Endothelial cell of umbilical vein (primary cell): ENCODE measurements at regions not wholly inside any gene's neighbourhood (a gene's known extent, or its start where the extent isn't known, plus 50 kb on each side); places are given as distances from the start of the nearest gene placed in this dataset.

Experiments
- BruUV-seq: library from RNA; stranded (reverse); fragments of 400-500 nt; replicated peaks from 2 replicates; lab custom pipeline; 2021; lab: Mats Ljungman, UMichigan
- CTCF ChIA-PET: fragments of 300-600, 350-600 bp; sonication (Branson Sonifier 250); formaldehyde crosslinking; loops from one replicate; lab custom pipeline; 2021; ENCODE audit warnings: antibody characterized with exemption, inconsistent platforms; lab: Charles Lee
- POLR2A ChIA-PET: fragments of 300-600, 350-600 bp; sonication (Branson Sonifier 250); formaldehyde crosslinking; loops from one replicate; lab custom pipeline; 2021; ENCODE audit warnings: antibody characterized with exemption, inconsistent platforms; lab: Charles Lee
- DNase-seq: peaks from one replicate; pipeline ENCODE4 v3.0.0-alpha.2; 2011; ENCODE audit warnings: low read depth, low spot score
- FAIRE-seq: peaks from 2 replicates; lab custom pipeline; 2011; peaks lifted over from hg19 to GRCh38; lab: Jason Lieb, UNC
- H2AFZ ChIP-seq: 2 replicates; pipeline ENCODE4 v1.6.0; 2012; ENCODE audit warnings: low read depth, low read length, control low read depth, inconsistent platforms
- H3K27ac ChIP-seq: 2 replicates; pipeline ENCODE4 v1.5.1; 2011; ENCODE audit warnings: low read depth, mild to moderate bottlenecking, control low read depth, low read length, moderate library complexity; ENCODE audit not compliant: insufficient read depth
- H3K27me3 ChIP-seq, 2 experiments: 2 replicates each; pipeline versions ENCODE4 v1.6.0 to v1.6.1; 2011; ENCODE audit warnings: low read length in 2 of 2, mixed read lengths in 1 of 2; ENCODE audit not compliant: control insufficient read depth in 2 of 2, insufficient read depth in 2 of 2
- H3K36me3 ChIP-seq, 2 experiments: 2 replicates in 1 of 2; 3 replicates in 1 of 2; pipeline ENCODE4 v1.5.1; 2011; ENCODE audit warnings: low read length in 2 of 2, mild to moderate bottlenecking in 1 of 2, moderate library complexity in 1 of 2; ENCODE audit not compliant: control insufficient read depth in 2 of 2, insufficient read depth in 2 of 2; ENCODE audit errors: extremely low read depth in 1 of 2
- H3K4me1 ChIP-seq: 3 replicates; pipeline ENCODE4 v1.5.1; 2011; ENCODE audit warnings: mild to moderate bottlenecking, low read length; ENCODE audit not compliant: control insufficient read depth, insufficient read depth; ENCODE audit errors: extremely low read depth
- H3K4me2 ChIP-seq: 2 replicates; pipeline ENCODE4 v1.6.1; 2011; ENCODE audit warnings: low read length, control low read depth, mixed read lengths; ENCODE audit not compliant: insufficient read depth
- H3K4me3 ChIP-seq, 3 experiments: fragments of 200-600 bp in 1 of 3; sonication (generic), shearing (Covaris generic) in 1 of 3; replicated peaks in 1 of 3; 2 replicates each; pipeline ENCODE4 v1.5.1; 2011 to 2016; ENCODE audit warnings: control low read depth in 3 of 3, low read length in 3 of 3, mild to moderate bottlenecking in 2 of 3, inconsistent platforms in 1 of 3, low read depth in 1 of 3, moderate library complexity in 1 of 3; ENCODE audit not compliant: insufficient read depth in 1 of 3
- H3K79me2 ChIP-seq: 2 replicates; pipeline ENCODE4 v1.6.0; 2012; ENCODE audit warnings: low read length, inconsistent platforms; ENCODE audit not compliant: control insufficient read depth, insufficient read depth
- H3K9ac ChIP-seq: replicated peaks from 2 replicates; pipeline ENCODE3; 2011; ENCODE audit warnings: low read length, control low read depth; ENCODE audit not compliant: insufficient read depth; ENCODE audit errors: extremely low read depth
- H3K9me1 ChIP-seq: replicated peaks from 3 replicates; pipeline ENCODE4 v1.6.0; 2011; ENCODE audit warnings: mild to moderate bottlenecking, low read length; ENCODE audit not compliant: control insufficient read depth, insufficient read depth; ENCODE audit errors: extremely low read depth
- H3K9me3 ChIP-seq: replicated peaks from 2 replicates; pipeline ENCODE4 v1.5.1; 2012; ENCODE audit warnings: low read length, inconsistent platforms; ENCODE audit not compliant: control insufficient read depth, insufficient read depth
- H4K20me1 ChIP-seq: replicated peaks from 2 replicates; pipeline ENCODE3; 2011; ENCODE audit warnings: mild to moderate bottlenecking, low read length; ENCODE audit not compliant: control insufficient read depth, insufficient read depth; ENCODE audit errors: extremely low read depth
- CTCF ChIP-seq, 2 donors: IDR thresholded peaks; 1 replicate in 1 of 2; 2 replicates in 1 of 2; pipeline ENCODE4 v1.5.1; 2011; ENCODE audit warnings: low read length in 2 of 2, mild to moderate bottlenecking in 2 of 2, moderate library complexity in 2 of 2, control low read depth in 1 of 2, inconsistent platforms in 1 of 2, low read depth in 1 of 2; ENCODE audit not compliant: insufficient read depth in 1 of 2; ENCODE audit errors: extremely low read depth in 1 of 2
- EZH2 ChIP-seq: IDR thresholded peaks from 2 replicates; pipeline ENCODE4 v1.6.1; 2012; ENCODE audit warnings: borderline replicate concordance, low read depth, mild to moderate bottlenecking, moderate library complexity, low read length, inconsistent platforms; ENCODE audit not compliant: severe bottlenecking
- FOS ChIP-seq: IDR thresholded peaks from 2 replicates; pipeline ENCODE4 v1.6.1; 2011; ENCODE audit warnings: mild to moderate bottlenecking, low read length, moderate library complexity, borderline replicate concordance; ENCODE audit not compliant: insufficient read depth
- GATA2 ChIP-seq: IDR thresholded peaks from 2 replicates; pipeline ENCODE4 v1.7.0; 2011; ENCODE audit warnings: low read depth, mild to moderate bottlenecking, moderate library complexity, mixed read lengths, low read length; ENCODE audit not compliant: insufficient read length, insufficient read depth
- JUN ChIP-seq: IDR thresholded peaks from 2 replicates; pipeline ENCODE4 v1.6.1; 2011; ENCODE audit warnings: borderline replicate concordance, low read depth; ENCODE audit not compliant: insufficient read length, insufficient read depth
- MAX ChIP-seq: IDR thresholded peaks from 2 replicates; pipeline ENCODE4 v1.6.1; 2011; ENCODE audit not compliant: insufficient read depth, insufficient read length
- MYC ChIP-seq: IDR thresholded peaks from one replicate; pipeline ENCODE4 v1.6.1; 2011; ENCODE audit warnings: mild to moderate bottlenecking, low read depth, low read length
- POLR2AphosphoS5 ChIP-seq: IDR thresholded peaks from 2 replicates; pipeline ENCODE4 v1.6.1; 2012; ENCODE audit warnings: low read depth, mild to moderate bottlenecking, control low read depth, low read length, moderate library complexity; ENCODE audit not compliant: insufficient read depth
- dilution Hi-C: fragments of 300-500 bp; cut with MboI; formaldehyde crosslinking; loops from one replicate; pipeline ENCODE4 v1.15.0; 2019; ENCODE audit warnings: low sequenced_read_pairs; ENCODE audit not compliant: extremely low pct_ligation_motif_present
- intact Hi-C: fragments of 100-400 bp; cut with micrococcal nuclease; formaldehyde crosslinking; loops from one replicate; pipeline ENCODE4 v1.10.0; 2022

- FAIRE-seq (no peak), DNase-seq (no peak)
- ChIA-PET CTCF (interaction anchor here (0.7 to 1.2 kb wide), 2 partner anchors 8 kb away, joined by 3 to 7 read pairs; no protein-coding TSS in a partner anchor), POLR2A (no interaction called here)
- Histone ChIP-seq H4K20me1 (no peaks in the 10 kb centered on the region), H3K27me3 (peaks cover 0 to 2% of the 10 kb centered on the region in 2 experiments), H3K79me2 (no peaks in the 10 kb centered on the region), H2AFZ (no peak overlapping the region), H3K9me3 (no peaks in the 10 kb centered on the region), H3K36me3 (no peaks in the 10 kb centered on the region), H3K9me1 (no peaks in the 10 kb centered on the region), H3K4me1 (no peaks in the 10 kb centered on the region), H3K27ac (no peak overlapping the region), H3K4me2 (no peak overlapping the region), H3K9ac (no peak overlapping the region), H3K4me3 (no peak overlapping the region)
- BruUV-seq: no TSS peak
- TF ChIP-seq MAX: no peak
- no peak for TF ChIP-seq MYC
- no peak for TF ChIP-seq POLR2AphosphoS5
- no peak for TF ChIP-seq FOS
- no peak for TF ChIP-seq JUN
- TF ChIP-seq GATA2: no peak
- no peak for TF ChIP-seq EZH2
- dilution Hi-C loops: no loop called here
- intact Hi-C loops: no loop called here
These were observed 90.9 kb upstream of the CCDC196 start for GRCh38 chr14:66395300-66395699.

- intact Hi-C loops (no loop called here), dilution Hi-C loops (no loop called here)
- Histone ChIP-seq H3K4me1 (no peaks in the 10 kb centered on the region), H3K36me3 (no peaks in the 10 kb centered on the region), H3K79me2 (no peaks in the 10 kb centered on the region), H4K20me1 (no peaks in the 10 kb centered on the region), H3K4me2 (no peak overlapping the region), H3K4me3 (no peak overlapping the region), H2AFZ (no peak overlapping the region), H3K9ac (no peak overlapping the region), H3K9me3 (no peaks in the 10 kb centered on the region), H3K9me1 (no peaks in the 10 kb centered on the region), H3K27ac (no peak overlapping the region), H3K27me3 (peaks cover 0 to 2% of the 10 kb centered on the region in 2 experiments)
- no TSS peak for BruUV-seq
- DNase-seq: no peak
- TF ChIP-seq CTCF (IDR thresholded peaks at IDR 0.05; ENCODE audit: extremely low read depth in 1 of 2, insufficient read depth in 1 of 2, low read depth in 1 of 2, low read length in 2 of 2) (no peak), GATA2 (no peak), MYC (no peak), MAX (no peak), POLR2AphosphoS5 (no peak)
- no peak for FAIRE-seq
- CTCF ChIA-PET: interaction anchor here (0.7 kb wide), 1 partner anchor 9 kb away, joined by 3 read pairs; no protein-coding TSS in a partner anchor
- POLR2A ChIA-PET: no interaction called here
These were observed 90.0 kb upstream of the CCDC196 start for GRCh38 chr14:66396164-66396563.
